Jurkat, Clone E6-1 (cell line): ENCODE measurements at regions not wholly inside any gene's neighbourhood (a gene's known extent, or its start where the extent isn't known, plus 50 kb on each side); places are given as distances from the start of the nearest gene placed in this dataset.
"Not testable (repeated sequence)": the region's sequence is repeated elsewhere in the genome, so short reads cannot be mapped to it uniquely, and the experiment has no call there.

Source experiments
- DNase-seq: peaks from one replicate; pipeline ENCODE4 v3.0.0-alpha.2; 2011; ENCODE audit warnings: low read depth, low spot score
- H3K4me3 ChIP-seq: 2 replicates; pipeline ENCODE4 v1.5.1; 2011; ENCODE audit warnings: mild to moderate bottlenecking, low read length, control low read depth, moderate library complexity

DNA sequence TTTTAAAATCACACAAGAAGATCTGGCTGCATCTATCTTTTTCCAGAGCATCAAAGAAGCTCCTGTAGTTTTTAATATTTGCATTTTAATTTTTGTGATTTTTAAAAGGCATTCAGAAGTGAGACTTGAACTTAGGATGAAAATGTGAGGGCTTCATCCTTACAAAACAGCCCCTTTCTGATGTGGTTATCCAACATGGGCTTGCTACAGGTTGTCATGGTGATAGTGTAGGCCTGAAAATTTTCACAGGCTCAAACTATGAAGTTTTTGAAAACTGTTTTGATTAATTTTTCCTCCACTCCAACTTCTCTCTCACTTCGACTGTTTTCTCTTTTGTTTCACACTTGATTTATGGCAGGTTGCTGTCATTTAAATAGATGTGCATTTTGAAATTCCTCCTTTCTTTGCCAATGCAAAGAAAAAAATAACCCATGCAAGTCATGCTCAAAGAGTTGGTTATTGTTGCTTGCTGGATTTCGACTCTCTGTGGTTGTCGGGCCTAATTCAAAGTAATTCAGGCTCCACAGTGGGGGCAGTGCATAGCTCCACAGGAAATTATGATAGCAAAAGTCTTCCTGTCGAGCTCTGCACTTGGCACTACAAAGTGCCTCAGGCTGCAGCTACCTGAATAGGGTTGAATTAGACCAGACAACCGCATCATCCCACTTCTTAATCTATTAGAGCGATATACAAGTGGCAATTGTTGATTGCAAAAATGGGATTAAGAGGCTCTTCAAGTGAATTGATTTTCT is 201.0 kb upstream of the GPR101 start:
- peak; percentile 85 for DNase-seq
- peak overlapping the region; percentile 16; the same call in 1 of the 2 replicates for H3K4me3 ChIP-seq

DNA sequence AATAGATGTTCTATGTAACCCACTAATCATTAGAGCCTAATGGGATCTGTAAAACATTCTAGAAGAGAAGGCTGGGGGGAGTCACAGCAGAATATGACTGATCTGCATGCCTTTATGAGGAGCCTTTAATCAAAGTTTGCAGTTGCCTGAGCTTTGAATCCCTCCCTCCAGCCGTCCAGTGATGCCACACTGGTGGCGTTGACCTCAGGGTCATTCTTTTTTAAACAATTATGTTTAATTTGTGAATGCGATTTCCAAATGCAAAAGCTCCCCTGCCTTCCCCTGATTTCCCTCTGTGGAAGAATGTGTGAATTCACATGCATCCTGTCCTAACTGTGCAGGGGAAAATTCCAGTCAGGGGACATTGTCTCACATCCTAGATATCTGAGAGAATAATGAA is 199.7 kb upstream of the GPR101 start:
- DNase-seq: no peak
- no peak overlapping the region for H3K4me3 ChIP-seq

DNA sequence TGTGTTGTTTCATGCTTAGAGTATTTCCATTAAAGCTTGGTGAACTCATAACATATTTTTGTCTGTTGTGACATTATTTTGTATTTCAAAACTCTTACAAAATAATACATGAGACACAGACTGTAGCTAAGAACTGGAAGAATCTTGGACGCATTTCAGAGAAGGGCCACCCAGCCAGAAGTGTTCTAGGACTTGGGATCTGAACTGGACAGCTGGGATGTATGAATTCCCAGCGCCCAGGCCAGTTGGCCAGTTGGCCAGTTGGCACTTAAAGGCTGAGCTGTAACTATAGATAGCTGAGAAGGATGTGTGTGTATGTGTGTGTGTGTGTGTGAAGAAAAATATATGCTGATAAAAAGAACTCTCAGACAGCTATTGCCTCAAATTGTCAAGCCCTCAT is 193.4 kb upstream of the GPR101 start:
- no peak for DNase-seq
- H3K4me3 ChIP-seq: no peak overlapping the region

DNA sequence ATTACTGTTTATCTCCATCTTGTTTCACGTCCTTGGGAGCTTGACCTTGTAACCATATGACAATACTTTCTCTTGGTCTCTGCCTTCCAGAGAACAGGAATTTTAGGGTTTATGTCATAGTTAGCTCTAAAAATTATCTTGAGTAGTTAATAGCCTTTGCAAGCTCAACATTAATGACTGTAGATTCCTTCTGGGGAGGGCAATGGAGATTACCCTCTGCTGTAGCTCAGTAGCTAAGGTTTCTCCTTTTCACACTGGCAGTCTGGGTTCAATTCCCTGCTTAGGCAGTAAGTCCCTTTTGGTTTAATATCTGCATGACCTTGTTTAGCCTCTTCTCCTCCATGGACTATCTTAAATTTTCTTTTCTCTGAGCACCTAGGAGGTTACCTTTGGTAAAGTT is 181.7 kb upstream of the GPR101 start:
- no peak for DNase-seq
- no peak overlapping the region for H3K4me3 ChIP-seq

DNA sequence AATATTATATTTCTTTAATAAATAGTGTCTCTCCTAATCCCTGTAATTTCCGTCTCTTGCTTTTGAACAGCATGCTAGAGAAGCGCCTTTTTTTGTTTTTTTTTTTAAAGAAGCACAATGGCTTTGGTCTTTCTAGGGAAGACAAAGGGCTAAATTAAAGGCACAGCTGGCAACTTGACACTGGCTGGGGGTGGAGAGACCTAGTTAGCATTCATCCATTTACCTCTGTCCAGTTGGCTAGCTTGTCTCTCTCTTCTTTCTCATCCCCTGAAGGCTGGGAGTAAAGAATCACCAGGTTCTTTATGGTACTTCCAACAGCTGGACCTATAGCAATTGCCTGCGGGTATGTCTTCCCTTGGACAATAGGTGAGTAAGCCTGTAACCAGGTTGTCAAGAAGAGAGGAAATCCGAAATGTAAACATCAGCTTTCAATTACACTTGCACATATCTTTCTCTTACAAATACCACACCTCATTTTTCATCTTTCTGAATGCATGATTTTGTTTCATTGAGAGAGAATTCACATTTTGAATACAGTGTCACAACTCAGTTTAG is 178.4 kb upstream of the GPR101 start:
- H3K4me3 ChIP-seq: no peak overlapping the region
- no peak for DNase-seq

DNA sequence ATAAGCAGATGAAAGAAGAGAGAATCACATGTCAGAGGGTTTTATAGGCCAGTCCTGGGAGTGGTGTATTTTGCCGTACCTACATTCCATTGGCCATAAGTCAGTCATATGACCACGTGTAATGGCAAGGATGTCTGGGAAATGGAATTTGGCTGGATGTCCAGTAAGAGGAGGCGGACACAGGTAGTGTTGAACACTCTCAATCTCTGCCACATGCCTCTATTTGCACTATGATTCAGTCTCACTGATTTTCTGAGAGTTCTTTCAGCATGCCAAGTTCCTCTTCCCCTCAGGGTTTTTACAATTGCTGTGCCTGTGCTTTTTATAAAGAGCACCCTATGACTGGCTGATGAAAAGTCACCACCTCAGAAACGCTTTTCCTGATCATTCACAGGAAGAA is 164.2 kb upstream of the GPR101 start:
- H3K4me3 ChIP-seq: no peak overlapping the region

DNA sequence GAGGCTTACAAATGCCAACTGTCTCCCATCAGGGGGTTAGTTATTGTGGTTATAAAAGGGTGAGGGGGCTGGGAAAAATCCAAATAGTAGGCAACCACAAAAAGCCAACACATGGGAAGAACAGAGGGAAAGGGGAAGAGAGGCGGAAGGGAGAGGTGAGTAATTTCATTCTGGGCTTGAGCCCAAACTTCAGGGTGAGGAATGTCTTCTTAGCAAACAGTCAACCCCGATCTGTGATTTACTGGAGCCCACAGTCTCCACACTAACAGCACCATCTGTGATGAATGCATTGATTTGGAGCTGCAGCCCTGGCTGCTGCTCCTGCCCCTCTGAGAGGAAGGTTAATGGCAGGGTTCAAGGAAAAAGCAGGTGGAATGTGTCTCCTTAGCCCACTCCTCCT is 162.2 kb upstream of the GPR101 start:
- no peak overlapping the region for H3K4me3 ChIP-seq
- DNase-seq: no peak

More for the DNA sequence above, 164.2 kb upstream of the GPR101 start:
- DNase-seq: no peak

DNA sequence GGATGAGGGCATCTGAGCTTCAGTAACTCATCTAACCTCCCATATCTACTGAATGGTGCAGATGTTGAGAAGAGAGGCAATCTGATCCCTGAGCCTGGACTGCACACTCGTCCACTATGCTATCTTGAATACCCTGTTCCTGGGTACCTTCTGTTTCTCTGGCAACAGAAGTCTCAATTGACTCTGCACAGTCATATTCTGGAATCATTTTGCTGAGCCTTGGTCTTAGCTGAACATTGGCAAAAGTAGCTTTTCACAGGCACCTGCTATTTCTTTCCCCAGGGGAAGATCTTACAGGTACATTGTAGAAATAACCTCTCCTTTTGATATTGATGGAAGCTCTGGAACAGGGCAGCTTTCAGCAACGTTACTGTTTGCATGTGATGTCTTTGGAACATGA is 161.5 kb upstream of the GPR101 start:
- DNase-seq: no peak
- no peak overlapping the region for H3K4me3 ChIP-seq

DNA sequence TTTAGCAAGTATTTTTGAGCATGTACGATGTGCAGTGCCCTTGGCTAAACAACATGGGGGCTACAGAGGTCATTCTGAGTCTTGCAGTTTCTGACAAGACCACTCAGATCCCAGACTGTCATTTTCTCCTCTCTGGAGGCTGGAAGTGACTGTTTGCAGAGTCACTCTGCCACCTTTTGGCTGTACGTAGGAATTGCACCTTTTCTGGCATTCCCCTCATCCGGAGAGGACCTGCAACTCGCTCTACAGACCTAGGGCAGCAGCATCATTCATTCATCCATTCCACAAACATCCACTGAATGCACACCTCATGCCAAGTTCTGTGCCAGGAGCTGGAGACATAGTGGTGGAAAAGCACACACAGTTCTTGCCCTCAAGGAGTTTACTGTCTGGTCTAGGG is 160.4 kb upstream of the GPR101 start:
- no peak overlapping the region for H3K4me3 ChIP-seq
- peak; percentile 51 for DNase-seq

DNA sequence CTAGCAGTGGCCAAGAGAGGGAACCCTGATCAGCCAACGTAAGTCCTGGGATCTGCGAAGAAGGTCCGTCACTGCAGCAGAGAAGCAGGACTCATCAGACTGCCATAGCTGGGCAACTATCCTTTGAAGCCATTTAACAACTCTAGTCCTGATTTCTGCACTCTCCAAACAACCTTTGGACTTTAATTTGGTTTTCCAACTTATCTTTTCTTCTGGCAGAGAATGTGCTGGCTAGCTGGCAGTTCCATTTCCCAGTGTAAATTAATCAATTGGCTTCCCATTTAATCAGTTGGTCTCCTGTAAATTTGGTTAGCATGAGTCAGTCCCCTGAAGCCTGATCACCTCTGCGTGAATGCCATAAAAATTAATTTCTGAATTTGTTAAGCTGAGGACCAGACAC is 153.7 kb upstream of the GPR101 start:
- H3K4me3 ChIP-seq: no peak overlapping the region
- DNase-seq: no peak

DNA sequence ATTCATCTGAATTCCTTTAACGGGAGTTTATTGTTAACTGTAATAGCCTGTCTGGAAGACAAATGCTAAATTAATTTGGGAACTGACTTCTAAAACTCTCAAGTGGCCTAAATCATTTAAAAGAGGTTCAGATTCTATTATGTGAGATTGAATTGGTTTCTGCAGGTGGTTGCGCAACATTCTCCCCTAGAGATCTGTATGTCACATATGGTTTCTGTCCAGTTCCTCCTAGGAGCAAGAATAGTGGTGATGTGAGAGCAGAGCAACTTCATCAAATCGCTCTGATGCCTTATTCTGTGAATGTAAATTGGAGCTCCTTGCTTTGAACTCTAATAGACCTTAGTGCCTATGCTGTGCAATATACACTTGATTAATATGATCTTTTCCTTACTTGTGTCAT is 144.6 kb upstream of the GPR101 start:
- no peak for DNase-seq
- no peak overlapping the region for H3K4me3 ChIP-seq

DNA sequence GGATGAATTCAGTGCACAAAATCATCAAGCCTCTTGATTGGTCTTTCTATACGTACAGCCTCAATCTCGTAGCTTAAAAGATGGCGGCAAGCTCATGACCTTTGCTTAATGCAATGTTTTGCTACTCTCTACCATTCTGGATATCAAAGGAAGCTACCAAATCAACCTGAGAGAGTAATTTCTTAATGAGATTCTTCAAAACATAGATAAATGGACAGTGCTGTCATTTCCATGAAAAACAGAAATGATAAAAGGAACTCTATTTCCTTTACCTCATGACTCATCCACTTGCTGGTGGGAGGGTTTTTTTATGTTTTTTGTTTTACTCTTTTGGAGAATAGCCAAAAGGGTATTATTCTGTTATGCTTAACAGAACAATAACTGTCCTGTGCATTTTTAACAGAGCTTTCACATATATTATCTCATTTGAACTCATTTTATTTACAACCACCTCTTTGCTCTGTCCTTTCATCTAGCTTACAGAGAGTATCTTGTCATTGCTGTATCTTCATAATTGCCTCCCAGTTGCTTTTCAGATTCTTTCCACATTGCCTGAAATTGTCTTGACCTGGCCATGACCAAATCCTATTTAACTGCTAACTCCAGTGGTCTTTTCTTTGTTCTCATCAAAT is 138.6 kb upstream of the GPR101 start:
- DNase-seq: no peak
- no peak overlapping the region for H3K4me3 ChIP-seq

DNA sequence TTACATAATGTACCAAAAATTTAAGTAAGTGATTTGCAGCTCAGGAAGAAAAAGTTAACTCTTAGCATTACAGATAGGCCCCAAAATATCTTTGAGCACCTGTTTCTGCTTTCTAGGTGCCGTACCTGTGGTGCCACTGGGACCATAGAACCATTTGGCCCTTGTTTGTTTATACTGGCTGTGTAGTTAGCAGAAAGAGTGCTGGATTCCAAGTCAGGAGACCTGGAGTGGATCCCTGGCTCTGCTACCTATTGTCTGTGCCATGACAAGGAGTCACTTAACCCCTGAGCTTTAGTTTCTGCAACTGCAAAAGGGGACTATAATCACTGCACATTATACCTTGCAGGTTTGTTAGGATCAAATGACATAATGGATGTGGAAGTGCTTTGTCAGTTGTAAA is 137.8 kb upstream of the GPR101 start:
- DNase-seq: no peak
- H3K4me3 ChIP-seq: no peak overlapping the region

DNA sequence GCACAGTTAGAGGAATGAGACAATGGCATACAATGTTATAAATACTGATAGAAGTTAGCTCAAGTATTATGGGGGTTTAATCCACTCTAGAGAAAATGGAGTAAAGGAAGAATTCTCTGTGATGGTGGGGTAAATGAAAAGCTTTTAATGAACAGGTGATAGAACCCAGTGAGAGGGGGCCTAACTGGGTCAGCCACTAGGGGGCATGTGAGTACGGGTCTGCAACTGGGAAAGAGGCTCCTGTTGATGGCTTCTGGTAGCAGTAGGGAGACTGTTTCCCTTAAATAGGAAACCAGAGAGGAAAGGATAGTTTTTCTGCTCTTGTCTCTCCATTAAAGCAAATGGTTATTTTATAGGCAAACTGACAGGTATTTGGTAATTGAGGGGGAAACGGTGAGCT is 132.8 kb upstream of the GPR101 start:
- H3K4me3 ChIP-seq: no peak overlapping the region
- DNase-seq: peak; percentile 26

DNA sequence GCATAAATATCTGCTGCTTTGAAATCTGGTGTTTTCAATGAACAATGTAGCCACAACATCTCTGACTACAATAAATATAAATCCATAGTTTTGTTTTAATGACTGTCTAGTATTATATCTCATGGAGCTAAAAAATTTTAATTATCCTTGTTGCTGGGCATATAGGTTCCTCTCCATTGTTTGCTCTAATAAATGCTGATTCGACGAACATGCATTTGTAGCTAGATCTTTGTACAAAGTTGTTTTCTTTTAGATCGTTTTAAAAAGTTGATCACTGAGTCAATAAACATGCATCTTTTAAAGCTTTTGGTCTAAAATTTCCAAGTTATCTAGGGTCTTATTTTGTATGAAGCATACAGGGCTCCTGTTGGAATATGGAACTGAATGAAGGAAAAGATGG is 130.5 kb upstream of the GPR101 start:
- DNase-seq: no peak
- no peak overlapping the region for H3K4me3 ChIP-seq

DNA sequence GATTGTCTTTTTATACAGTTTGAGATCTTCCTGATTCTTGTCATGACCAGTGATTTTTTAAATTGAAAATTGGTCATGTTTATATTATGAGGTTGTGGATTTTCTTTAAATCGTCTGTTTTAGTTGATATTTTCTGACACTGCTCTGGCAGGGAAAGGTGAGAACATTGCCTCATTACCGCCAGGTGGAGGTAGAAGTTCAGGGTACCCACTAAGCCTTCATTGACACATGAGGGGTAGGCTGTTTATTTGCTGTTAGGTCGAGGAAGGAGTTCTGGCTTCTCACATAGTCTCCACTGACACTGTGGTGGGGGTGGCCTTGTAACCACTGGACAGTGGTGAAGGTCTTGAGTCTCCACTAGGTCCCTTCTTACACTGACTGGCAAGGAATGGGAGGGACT is 117.6 kb upstream of the GPR101 start:
- DNase-seq: no peak
- H3K4me3 ChIP-seq: no peak overlapping the region

DNA sequence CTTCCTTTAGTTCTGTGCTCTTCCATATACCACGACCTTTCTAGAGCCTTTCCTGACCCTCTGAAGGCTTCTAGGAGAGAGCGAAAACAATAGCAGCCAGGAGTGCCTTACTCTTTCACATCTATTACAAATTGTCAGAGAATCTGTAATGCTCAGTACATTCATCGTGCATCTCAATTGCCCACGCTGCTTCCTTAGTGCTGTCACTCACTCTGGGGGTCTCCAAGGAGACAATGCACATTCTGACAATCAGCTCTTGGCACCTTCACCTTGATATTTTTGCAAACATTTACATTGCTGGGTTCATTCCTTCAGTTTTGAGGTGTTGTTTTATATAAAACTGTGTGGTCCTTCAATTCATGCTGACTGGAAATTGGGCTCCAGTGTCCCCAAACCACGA is 110.1 kb upstream of the GPR101 start:
- H3K4me3 ChIP-seq: no peak overlapping the region
- DNase-seq: no peak

DNA sequence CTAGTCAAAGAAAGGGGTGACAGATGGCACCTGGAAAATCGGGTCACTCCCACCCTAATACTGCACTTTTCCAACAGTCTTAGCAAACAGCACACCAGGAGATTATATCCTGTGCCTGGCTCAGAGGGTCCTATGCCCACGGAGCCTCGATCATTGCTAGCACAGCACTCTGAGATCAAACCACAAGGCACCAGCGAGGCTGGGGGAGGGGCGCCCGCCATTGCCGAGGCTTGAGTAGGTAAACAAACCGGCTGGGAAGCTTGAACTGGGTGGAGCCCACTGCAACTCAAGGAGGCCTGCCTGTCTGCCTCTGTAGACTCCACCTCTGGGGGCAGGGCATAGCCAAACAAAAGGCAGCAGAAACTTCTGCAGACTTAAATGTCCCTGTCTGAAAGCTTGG is 88.9 kb upstream of the GPR101 start:
- not testable (repeated sequence) for DNase-seq, H3K4me3 ChIP-seq

DNA sequence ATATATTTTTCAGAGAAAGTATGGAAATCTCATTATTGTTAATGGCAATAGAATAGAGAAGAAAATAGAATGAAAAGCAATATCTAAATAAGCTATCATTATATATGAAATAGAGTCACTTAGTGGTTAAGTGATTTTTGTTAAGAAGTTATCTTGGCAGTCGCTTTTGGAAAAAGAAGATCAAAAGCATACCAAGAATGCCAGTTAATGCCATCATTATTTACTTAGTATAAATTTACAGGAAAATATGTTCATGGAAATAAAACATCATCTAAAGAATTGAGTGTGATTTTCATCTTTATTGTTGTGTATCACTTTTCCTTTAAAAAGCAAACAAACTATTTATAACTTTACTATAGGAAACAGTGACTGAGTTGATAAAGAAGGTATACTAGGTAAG is 85.3 kb upstream of the GPR101 start:
- DNase-seq: no peak
- no peak overlapping the region for H3K4me3 ChIP-seq

DNA sequence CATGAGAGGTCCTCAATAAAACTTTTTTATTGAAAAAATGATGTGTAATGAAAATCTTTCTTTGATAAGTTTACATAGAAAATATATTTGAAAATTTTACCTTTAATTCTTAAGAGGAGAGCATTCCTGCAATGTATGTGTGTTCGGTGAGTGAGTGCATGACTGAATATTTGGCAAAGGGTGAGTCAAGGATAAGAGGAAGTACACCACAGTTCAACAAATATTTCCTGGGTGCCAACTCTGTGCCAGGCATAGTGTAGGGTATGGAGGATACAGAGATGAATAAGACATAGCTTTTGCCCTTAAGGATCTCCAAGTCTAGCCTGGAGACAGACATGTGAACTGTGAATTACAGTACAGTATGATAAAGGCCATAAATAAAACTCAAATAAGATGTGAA is 84.7 kb upstream of the GPR101 start:
- DNase-seq: no peak
- no peak overlapping the region for H3K4me3 ChIP-seq

DNA sequence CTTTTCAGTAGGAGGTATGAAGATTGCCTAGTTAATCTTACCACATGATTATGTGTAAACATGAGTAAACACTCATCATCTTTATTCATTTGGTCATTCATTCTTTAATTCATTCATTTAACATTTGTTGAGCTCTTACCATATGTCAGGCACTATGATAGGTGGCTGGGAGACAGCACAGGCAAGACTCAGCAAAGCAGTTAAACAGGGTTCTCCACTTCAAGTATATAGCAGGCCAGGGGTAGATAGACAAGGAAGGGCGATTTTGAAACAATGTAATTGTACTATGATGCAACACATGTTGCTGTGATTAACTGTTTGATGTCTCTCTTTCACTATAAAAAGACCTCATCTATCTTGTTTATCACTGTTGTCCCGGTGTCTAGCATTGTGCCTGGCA is 84.3 kb upstream of the GPR101 start:
- no peak for DNase-seq
- H3K4me3 ChIP-seq: no peak overlapping the region
